Thyroid gland (tissue), 4 donors: ENCODE measurements at regions not wholly inside any gene's neighbourhood (a gene's known extent, or its start where the extent isn't known, plus 50 kb on each side); places are given as distances from the start of the nearest gene placed in this dataset.

Experiments used
- CTCF ChIP-seq, 6 experiments: fragments of 200-600 bp in 3 of 6; fragments of 450-650 bp in 3 of 6; sonication (generic) in 3 of 6; IDR thresholded peaks; one replicate each; pipeline ENCODE4 v1.5.1; 2016 to 2019; ENCODE audit warnings: antibody characterized with exemption in 6 of 6, mild to moderate bottlenecking in 2 of 6, inconsistent platforms in 1 of 6, moderate library complexity in 1 of 6
- POLR2A ChIP-seq, 2 donors: fragments of 450-650 bp; IDR thresholded peaks; one replicate each; pipeline ENCODE4 v1.6.1; 2017; ENCODE audit warnings: antibody characterized with exemption in 2 of 2, mild to moderate bottlenecking in 2 of 2, moderate library complexity in 1 of 2

- no peak for TF ChIP-seq CTCF (IDR thresholded peaks at IDR 0.05)
- no peak for TF ChIP-seq POLR2A (IDR thresholded peaks at IDR 0.05)
Measured at GRCh38 chr4:128661479-128661878, 148.0 kb upstream of the JADE1 start.
